ENCODE measurements at regions not wholly inside any gene's neighbourhood (a gene's known extent, or its start where the extent isn't known, plus 50 kb on each side); places are given as distances from the start of the nearest gene placed in this dataset.

GRCh38 chr6:54473328-54473727 lies 165.1 kb downstream of the TINAG start:
- TF ChIP-seq CTCF (IDR thresholded peaks at IDR 0.05): no peak
- Mint-ChIP-seq H3K36me3 (ENCODE audit: unreplicated experiment) (no peaks in the 10 kb centered on the region), H3K27ac (ENCODE audit: unreplicated experiment) (no peak overlapping the region), H3K4me3 (ENCODE audit: unreplicated experiment) (no peak overlapping the region), H3K4me1 (ENCODE audit: unreplicated experiment) (no peaks in the 10 kb centered on the region), H3K9me3 (ENCODE audit: unreplicated experiment) (no peaks in the 10 kb centered on the region), H3K27me3 (ENCODE audit: unreplicated experiment) (no peaks in the 10 kb centered on the region)
- DNase-seq (ENCODE audit: extremely low spot score, unreplicated experiment): no peak

DNA sequence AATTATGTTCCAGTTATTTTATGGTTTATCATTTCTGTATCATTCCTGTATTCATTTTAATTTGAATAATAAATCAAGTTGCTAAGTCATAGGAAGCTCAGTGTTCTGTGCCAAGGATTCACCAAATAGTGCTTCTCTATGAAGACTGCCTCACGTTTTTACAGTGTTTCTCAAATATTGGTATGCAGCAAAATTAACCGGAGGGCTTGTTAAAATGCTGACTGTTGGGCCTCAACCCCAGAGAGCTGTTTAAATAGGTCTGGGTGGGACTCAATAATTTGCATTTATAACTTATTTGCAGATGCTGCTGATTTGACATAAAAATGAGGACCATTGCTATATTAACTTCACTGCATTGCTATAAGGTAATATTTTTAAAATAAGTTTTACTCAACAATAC lies 166.7 kb downstream of the TINAG start:
- no peak for DNase-seq (ENCODE audit: extremely low spot score, unreplicated experiment)
- H3K4me3 Mint-ChIP-seq (ENCODE audit: unreplicated experiment): no peak overlapping the region
- no peak for TF ChIP-seq CTCF (IDR thresholded peaks at IDR 0.05)
- H3K4me1 Mint-ChIP-seq (ENCODE audit: unreplicated experiment): no peaks in the 10 kb centered on the region
- no peak overlapping the region for H3K27ac Mint-ChIP-seq (ENCODE audit: unreplicated experiment)
- no peaks in the 10 kb centered on the region for H3K27me3 Mint-ChIP-seq (ENCODE audit: unreplicated experiment)
- no peaks in the 10 kb centered on the region for H3K36me3 Mint-ChIP-seq (ENCODE audit: unreplicated experiment)
- no peaks in the 10 kb centered on the region for H3K9me3 Mint-ChIP-seq (ENCODE audit: unreplicated experiment)

DNA sequence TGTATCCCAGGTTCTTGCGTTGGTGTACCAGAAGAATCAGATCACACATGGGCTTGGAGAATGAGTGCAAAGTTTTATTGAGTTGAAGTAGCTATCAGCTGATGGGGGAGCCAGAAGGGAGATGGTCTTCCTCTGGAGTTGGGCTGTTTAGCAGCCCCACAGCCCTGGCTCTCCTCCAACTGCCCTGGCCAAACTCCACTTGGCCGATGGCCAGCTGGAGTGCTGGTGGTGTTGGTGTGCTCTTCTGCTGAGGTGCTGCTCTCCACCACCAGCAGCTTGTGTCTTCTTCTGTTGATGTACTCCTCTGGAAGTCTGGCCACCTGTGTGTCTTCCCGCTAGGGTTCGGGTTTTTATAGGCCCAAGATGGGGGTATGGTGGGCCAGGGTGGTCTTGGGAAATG lies 172.8 kb downstream of the TINAG start:
- DNase-seq (ENCODE audit: extremely low spot score, unreplicated experiment): no peak
- no peak overlapping the region for H3K4me3 Mint-ChIP-seq (ENCODE audit: unreplicated experiment)
- H3K4me1 Mint-ChIP-seq (ENCODE audit: unreplicated experiment): no peaks in the 10 kb centered on the region
- H3K9me3 Mint-ChIP-seq (ENCODE audit: unreplicated experiment): no peaks in the 10 kb centered on the region
- TF ChIP-seq CTCF (IDR thresholded peaks at IDR 0.05): no peak
- no peaks in the 10 kb centered on the region for H3K27me3 Mint-ChIP-seq (ENCODE audit: unreplicated experiment)
- no peak overlapping the region for H3K27ac Mint-ChIP-seq (ENCODE audit: unreplicated experiment)
- no peaks in the 10 kb centered on the region for H3K36me3 Mint-ChIP-seq (ENCODE audit: unreplicated experiment)

DNA sequence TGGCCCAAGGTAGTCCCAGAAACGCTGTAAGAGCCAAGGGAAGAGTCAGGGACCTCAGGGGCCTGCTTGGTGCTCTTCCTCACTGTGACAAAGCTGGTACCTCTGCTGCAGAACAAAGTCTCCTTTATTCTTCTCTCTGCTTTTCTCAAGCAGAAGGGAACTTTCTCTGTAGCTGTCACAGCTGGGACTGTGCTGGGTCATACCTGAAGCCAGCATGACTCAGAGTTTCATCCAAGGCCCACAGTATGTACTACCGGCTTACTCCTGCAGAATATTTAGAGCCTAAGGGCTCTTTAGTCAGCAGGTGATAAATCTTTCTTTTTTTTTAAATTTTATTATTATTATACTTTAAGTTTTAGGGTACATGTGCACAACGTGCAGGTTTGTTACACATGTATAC lies 183.2 kb downstream of the TINAG start:
- H3K4me1 Mint-ChIP-seq (ENCODE audit: unreplicated experiment): peaks cover 5% of the 10 kb centered on the region
- peaks cover 7% of the 10 kb centered on the region for H3K36me3 Mint-ChIP-seq (ENCODE audit: unreplicated experiment)
- DNase-seq (ENCODE audit: extremely low spot score, unreplicated experiment): no peak
- TF ChIP-seq CTCF (IDR thresholded peaks at IDR 0.05): no peak
- no peak overlapping the region for H3K4me3 Mint-ChIP-seq (ENCODE audit: unreplicated experiment)
- H3K9me3 Mint-ChIP-seq (ENCODE audit: unreplicated experiment): peaks cover 32% of the 10 kb centered on the region
- H3K27me3 Mint-ChIP-seq (ENCODE audit: unreplicated experiment): no peaks in the 10 kb centered on the region
- H3K27ac Mint-ChIP-seq (ENCODE audit: unreplicated experiment): no peak overlapping the region

DNA sequence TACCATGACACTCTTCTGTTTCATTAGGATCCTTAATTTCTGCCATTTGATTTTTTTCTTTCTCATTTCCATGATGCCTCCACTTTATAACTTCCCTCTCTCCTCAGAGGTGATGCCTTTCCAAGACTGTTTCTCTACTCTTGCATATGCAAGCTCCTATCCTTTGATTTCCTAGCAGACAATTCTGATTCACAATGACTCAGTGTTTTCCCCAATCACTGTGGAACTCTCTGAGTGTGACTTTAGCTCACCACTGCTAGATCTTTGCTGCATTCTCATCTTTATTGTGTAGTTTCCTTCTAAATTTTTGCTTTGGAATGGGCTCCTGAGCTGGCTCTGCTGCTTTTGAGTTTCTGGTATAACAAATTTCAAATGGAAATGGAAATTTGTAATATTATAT lies 184.9 kb downstream of the TINAG start:
- Mint-ChIP-seq H3K4me1 (ENCODE audit: unreplicated experiment) (peaks cover 5% of the 10 kb centered on the region), H3K27ac (ENCODE audit: unreplicated experiment) (no peak overlapping the region), H3K9me3 (ENCODE audit: unreplicated experiment) (peaks cover 38% of the 10 kb centered on the region), H3K4me3 (ENCODE audit: unreplicated experiment) (no peak overlapping the region), H3K27me3 (ENCODE audit: unreplicated experiment) (no peaks in the 10 kb centered on the region), H3K36me3 (ENCODE audit: unreplicated experiment) (peaks cover 10% of the 10 kb centered on the region)
- TF ChIP-seq CTCF (IDR thresholded peaks at IDR 0.05): no peak
- DNase-seq (ENCODE audit: extremely low spot score, unreplicated experiment): no peak
